ENCODE measurements at regions not wholly inside any gene's neighbourhood (a gene's known extent, or its start where the extent isn't known, plus 50 kb on each side); places are given as distances from the start of the nearest gene placed in this dataset.

GRCh38 chr21:35920436-35920835, 139.9 kb downstream of the SETD4 start:
- Histone ChIP-seq H3K4me3 (replicated peaks; ENCODE audit: insufficient read depth, low read length) (no peak overlapping the region), H3K27ac (replicated peaks) (no peak overlapping the region), H3K27me3 (ENCODE audit: insufficient read depth, poor library complexity, severe bottlenecking) (no peaks in the 10 kb centered on the region)
- no peak for DNase-seq (ENCODE audit: low read depth in 1 of 2, low spot score in 1 of 2)
- TF ChIP-seq CTCF (IDR thresholded peaks at IDR 0.05; ENCODE audit: insufficient read depth, low read length), result no peak
- TF ChIP-seq GABPA (IDR thresholded peaks at IDR 0.05; ENCODE audit: low read depth), result no peak
- no peak for TF ChIP-seq POLR2AphosphoS5 (IDR thresholded peaks at IDR 0.05; ENCODE audit: low read depth)
- no peak for TF ChIP-seq SPI1 (IDR thresholded peaks at IDR 0.05; ENCODE audit: borderline replicate concordance, low read depth)
- no peak for TF ChIP-seq REST (IDR thresholded peaks at IDR 0.05; ENCODE audit: insufficient replicate concordance, low read depth)

- DNase-seq (ENCODE audit: low read depth in 1 of 2, low spot score in 1 of 2), result no peak
- TF ChIP-seq CTCF (IDR thresholded peaks at IDR 0.05; ENCODE audit: insufficient read depth, low read length), result no peak
- no peak for TF ChIP-seq GABPA (IDR thresholded peaks at IDR 0.05; ENCODE audit: low read depth)
- no peak for TF ChIP-seq SPI1 (IDR thresholded peaks at IDR 0.05; ENCODE audit: borderline replicate concordance, low read depth)
- TF ChIP-seq POLR2AphosphoS5 (IDR thresholded peaks at IDR 0.05; ENCODE audit: low read depth), result no peak
- TF ChIP-seq REST (IDR thresholded peaks at IDR 0.05; ENCODE audit: insufficient replicate concordance, low read depth), result no peak
- Histone ChIP-seq H3K27me3 (ENCODE audit: insufficient read depth, poor library complexity, severe bottlenecking) (no peaks in the 10 kb centered on the region), H3K4me3 (replicated peaks; ENCODE audit: insufficient read depth, low read length) (no peak overlapping the region), H3K27ac (replicated peaks) (no peak overlapping the region)
Observed at GRCh38 chr21:35915030-35915429, 145.3 kb downstream of the SETD4 start.

- no peak for DNase-seq (ENCODE audit: low read depth in 1 of 2, low spot score in 1 of 2)
- TF ChIP-seq GABPA (IDR thresholded peaks at IDR 0.05; ENCODE audit: low read depth) (no peak), POLR2AphosphoS5 (IDR thresholded peaks at IDR 0.05; ENCODE audit: low read depth) (no peak), SPI1 (IDR thresholded peaks at IDR 0.05; ENCODE audit: borderline replicate concordance, low read depth) (no peak), CTCF (IDR thresholded peaks at IDR 0.05; ENCODE audit: insufficient read depth, low read length) (no peak), REST (IDR thresholded peaks at IDR 0.05; ENCODE audit: insufficient replicate concordance, low read depth) (no peak)
- H3K27ac ChIP-seq (replicated peaks), result no peak overlapping the region
- H3K4me3 ChIP-seq (replicated peaks; ENCODE audit: insufficient read depth, low read length), result no peak overlapping the region
- no peaks in the 10 kb centered on the region for H3K27me3 ChIP-seq (ENCODE audit: insufficient read depth, poor library complexity, severe bottlenecking)
Observed at GRCh38 chr21:35911412-35912191, 148.7 kb downstream of the SETD4 start.

All from HL-60 (cell line).